CMK (cell line): ENCODE measurements at regions not wholly inside any gene's neighbourhood (a gene's known extent, or its start where the extent isn't known, plus 50 kb on each side); places are given as distances from the start of the nearest gene placed in this dataset.
"Not testable (repeated sequence)": the region's sequence is repeated elsewhere in the genome, so short reads cannot be mapped to it uniquely, and the experiment has no call there.

Source experiments
- DNase-seq: peaks from one replicate; pipeline ENCODE4 v3.0.0-alpha.2; 2010; ENCODE audit warnings: low read depth

DNA sequence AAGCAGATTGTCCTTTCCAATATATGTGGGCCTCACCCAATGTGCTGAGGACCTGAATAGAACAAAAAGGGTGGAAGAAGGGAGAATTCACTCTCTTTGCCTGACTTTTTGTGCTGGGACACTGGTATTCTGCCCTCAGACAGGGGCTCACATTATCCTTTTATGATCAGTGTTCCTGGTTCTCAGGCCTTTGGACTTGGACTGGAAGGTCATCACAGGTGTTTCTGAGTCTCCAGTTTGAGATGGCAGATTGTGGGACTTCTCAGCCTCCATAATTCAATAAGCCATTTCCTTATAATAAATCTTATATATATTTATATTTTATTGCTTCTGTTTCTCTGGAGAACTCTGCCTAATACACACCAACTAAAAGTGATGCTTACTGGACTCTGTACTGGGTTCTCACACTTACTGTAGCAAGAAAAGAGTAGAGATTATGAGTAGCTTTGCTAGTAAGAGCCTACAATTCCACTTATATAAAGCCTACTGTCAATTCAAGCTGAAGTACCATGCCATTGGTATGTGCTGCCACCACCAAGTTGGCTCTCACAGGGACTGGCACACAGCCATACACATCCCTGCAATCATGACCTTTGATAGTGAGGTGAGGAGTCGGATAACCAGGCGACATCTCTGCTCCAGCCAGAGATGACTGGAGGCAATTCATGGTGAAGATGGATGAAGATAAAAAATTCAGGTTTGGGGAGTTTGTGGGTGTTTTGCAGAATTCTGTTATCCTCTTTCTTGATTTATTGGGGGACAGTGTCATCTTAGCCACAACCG lies 130.7 kb upstream of the NR3C1 start:
- no peak for DNase-seq

DNA sequence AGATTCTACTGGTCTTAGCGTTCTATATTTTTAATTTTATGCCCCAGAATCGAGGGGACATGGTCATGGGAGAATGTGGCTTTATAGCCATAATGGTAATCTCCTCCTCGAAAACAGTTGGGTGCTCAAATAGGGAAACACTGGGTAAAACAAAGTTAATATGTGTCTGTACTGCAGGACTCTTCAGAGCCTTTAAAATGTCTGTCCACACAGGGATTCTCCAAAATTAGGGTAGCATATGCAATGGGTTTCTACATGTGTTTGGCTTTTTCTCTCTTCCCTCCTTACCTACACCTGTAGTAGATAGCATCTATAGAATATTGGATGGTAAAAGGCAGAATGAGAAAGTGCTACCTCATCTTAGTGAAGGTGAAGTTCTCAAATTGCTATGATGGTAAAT lies 130.0 kb upstream of the NR3C1 start:
- no peak for DNase-seq

DNA sequence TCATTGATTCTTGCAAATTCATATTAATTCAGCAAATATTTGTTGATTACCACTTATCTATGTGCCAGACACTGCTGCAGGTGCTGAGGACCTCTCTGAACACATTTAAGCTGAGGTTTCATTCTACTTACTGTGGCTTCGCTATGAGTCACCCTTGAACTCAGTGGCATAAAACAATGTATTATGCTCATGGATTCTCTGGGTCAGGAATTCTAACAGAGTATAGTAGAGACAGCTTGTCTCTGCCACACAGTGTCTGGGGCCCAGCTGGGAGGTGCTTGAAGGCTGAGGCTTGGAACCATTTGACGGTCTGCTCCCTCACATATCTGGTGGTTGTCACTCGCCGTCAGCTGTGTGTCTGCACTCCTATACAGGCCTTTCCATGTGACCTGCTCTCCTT lies 124.3 kb upstream of the NR3C1 start:
- no peak for DNase-seq

DNA sequence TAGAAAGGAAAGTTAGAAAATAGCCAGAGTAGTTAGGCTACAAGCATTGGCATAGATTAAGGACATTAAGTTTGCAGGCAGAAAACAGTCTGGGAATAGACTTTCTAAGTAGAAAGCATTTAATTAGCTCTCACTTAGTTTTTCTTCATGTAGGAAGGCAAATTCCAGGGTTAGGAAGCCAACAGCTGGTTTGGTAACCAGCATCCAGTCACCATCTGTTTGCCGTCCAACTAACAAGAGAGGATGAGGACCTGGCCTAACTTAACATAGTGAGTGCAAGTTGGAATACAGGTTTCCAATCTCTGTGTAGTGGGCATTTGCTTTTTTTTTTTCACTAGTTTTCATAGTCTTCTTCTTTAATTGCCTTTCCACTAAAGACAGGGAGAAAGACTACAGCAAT lies 121.7 kb upstream of the NR3C1 start:
- no peak for DNase-seq

DNA sequence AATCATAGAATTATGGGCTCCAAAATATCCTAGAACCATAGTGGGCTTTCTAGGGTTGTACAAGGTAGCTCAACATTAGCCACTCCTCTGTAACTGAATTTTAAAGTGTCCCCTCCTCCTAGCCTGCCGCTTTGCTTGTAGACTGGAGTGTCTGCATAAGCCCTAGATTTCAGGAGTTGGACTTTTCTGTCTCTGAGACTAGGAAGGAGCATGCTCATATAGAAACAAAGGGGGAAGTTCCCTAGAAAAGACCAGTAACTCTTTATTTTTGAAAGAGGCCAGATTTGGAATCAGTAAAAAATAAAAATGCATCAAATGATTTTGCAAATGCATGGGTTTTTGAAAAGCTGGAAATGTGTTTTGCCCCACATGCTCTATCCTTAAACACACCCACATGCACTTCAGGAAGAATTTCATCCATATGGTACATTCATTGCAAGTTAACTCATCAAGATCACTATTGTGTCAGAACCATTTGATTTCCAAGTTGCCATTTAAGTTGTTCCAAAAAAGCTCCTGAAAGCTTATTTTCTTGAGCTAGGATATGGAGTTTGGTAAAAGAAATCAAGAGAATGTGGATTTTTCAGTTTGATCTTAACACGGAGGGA lies 121.0 kb upstream of the NR3C1 start:
- no peak for DNase-seq

DNA sequence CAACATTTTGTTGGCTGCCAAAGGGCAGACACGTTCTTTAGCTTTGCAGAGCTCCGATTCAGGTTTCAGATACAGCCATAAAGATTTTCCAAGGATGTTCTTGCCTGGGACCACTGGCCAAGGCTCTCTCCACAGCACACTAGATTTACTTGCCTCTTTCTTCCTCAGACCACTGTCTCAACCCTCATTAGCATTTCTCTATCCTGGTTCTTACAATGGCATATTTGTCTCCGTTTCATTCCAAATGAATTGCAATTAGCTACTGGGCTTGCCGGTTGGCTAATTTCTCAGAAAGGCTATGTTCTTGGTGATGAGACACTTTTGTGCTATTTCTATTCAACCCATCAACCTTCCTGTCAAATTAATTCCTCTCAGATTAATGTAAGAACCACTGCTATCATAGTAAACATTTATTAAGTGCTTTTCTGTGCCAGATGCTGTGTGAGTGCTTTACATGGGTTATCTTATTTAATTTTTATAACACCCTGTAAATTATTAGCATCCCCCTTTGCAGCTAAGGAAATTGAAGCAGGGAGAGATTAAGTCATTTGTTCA lies 118.4 kb upstream of the NR3C1 start:
- DNase-seq: no peak

DNA sequence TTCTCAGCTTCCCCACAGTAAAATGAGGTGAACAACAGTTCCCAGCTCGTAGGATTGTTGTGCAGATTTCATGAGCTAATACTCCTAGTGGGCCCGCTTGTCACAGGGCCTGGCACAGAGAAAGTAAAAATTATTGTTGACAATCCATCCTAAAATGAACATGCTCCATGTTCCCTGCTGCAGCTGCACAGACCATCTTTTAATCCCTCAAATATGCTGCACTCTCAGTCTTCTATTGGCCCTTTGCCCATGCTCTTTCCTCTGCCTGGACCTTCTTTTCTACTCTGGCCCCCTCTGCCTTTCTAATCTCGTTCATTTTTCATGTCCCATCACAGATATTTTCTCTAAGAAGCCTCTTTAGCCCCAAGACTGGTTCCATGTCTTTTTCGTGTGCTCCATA lies 117.7 kb upstream of the NR3C1 start:
- DNase-seq: no peak

DNA sequence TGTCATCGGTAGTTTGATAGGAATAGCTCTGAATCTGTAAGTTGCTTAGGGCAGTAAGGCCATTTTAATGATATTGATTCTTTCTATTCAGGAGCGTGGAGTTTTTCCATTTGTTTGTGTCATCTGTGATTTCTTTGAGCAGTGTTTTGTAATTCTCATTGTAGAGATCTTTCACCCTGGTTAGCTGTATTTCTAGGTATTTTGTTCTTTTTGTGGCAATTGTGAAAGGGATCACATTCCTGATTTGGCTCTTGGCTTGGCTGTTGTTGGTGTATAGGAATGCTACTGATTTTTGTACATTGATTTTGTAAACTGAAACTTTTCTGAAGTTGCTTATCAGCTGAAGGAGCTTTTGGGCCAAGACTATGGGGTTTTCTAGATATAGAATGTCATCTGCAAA lies 115.7 kb upstream of the NR3C1 start:
- DNase-seq: not testable (repeated sequence)

DNA sequence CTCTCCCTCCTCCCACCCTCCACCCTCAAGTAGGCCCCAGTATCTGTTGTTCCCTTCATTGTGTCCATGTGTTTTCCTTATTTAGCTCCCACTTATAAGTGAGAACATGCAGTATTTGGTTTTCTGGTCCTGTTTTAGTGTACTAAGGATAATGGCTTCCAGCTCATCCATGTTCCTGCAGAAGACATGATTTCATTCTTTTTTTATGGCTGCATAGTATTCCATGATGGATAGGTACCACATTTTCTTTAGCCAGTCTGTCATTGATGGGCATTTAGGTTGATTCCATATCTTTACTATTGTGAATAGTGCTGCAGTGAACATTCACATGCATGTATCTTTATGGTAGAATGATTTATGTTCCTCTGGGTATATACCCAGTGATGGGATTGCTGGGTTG lies 114.3 kb upstream of the NR3C1 start:
- not testable (repeated sequence) for DNase-seq

DNA sequence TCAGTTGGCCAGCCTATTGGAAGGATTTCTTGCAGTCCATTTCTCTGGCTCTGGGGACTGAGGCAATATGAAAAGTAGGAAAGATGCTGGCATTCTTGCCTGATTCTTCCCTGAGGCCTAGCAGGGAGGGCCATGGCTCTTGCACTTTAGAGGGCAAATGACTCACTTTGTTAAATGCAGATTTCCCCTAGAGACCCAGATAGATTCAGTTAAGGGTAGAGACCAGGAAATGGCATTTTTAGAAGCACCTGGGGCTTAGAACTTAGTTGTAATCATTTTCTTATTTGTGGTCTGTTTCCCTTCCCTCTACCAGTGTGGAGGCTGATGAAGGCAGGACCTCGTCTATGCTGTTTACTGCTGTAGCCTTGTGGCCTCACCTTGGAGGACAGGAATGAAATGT lies 112.8 kb upstream of the NR3C1 start:
- DNase-seq: no peak

DNA sequence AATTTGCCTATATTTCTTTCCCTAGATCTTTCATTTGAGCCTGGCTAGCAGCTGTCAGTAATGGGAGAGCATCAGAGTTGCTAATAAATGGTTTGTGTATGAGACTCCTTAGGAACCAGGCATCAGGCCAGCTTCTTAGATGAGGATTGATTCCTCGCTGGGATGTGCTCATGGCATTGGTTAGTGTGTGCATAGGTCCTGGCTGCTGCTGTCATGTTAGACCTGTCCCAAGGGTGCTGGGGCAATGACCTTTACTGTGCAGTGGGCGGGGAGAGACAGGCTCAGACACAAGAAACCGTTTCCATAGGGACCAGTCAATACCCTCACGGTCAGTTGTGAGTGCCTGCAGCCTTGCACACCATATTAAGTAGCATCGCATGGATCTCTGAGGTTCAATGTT lies 112.3 kb upstream of the NR3C1 start:
- DNase-seq: no peak

DNA sequence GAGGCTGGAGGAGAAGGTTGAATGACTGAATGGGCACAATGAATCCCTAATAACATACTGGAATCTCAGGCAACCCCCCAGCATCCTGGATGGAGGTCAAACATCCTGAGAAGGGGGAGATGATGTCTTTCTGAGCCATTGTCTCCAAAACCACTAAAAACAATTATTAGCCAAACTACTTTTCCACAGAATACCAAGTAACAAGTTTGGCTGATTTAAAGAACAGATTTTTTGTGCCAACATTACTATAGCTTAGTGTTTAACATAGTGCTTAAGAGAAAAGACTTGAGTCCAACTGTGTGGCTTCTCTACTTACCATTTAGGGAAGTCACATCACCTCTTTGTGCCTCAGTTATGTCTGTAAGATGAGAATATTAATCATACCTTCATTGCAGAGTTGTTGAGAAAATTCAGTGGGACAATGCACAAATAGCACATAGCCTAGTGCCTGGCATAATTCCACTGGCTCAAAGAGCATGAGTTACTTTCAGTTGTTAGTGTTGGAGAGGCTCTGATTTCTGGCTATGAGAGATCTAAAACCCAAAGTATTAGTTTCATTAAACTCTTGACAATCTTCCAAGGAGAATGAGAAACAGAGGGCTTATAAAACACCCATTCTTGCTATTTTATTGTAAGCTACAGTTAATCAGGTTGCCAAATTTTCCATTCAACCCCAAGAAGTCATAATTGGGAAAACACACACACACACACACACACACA lies 111.3 kb upstream of the NR3C1 start:
- no peak for DNase-seq

DNA sequence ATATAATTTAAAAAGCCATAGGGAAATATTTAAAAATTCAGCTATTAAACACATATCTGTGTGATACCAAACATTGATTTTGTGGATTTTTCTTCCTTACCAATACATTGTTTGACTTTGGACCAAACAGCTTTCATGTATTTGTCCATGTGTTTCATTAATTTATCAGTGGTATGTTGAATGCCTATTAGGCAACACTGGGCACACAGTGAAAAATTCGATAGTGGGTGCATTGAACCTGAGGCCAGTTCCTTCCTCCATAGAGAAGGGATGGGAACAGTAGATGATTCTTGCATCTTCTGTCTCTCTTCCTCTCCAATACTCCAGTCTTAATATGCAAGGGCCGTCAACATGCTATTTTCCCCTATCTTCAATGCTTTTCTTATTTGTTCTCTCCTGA lies 110.2 kb upstream of the NR3C1 start:
- no peak for DNase-seq

DNA sequence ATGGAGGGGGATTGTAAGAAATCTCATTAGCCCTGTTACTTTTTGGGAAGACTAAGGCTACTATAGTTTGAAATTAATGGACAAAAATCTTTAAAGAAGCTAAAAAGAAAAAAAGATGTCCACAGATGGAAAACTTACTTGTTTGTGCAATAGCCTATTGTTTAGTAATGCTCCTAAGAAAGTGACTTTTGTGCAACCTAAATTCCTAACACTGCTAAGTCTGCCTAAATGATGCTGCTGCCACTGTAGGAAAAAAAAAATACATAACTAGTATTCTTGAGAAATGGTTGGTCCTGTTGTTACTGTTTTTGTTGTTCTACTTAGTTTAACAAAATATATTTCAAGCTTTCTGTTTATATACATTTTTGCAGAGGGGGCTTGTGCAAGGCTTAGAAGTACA lies 108.2 kb upstream of the NR3C1 start:
- DNase-seq: no peak

DNA sequence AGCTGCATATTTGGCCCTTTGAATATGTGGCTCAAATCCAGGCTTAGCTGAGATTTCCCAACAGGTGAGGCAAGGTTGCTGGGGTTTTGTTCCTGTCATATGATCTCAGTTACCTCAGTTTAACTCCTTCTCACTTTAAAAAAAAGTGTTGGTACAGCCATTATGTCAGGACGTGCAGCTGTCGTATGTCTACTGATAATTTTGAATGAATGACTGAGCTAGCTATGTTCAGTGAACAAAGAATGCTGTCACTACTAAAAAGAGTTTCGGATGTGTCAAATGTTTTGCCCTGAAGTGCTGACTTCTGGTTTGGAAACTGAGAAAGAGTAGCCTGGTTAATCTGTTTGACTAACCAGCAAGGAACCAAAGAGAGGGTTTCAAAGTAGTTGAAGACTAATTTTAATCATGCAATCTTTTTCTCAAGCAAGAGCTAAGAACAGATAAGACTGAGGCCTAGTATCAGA lies 106.3 kb upstream of the NR3C1 start:
- no peak for DNase-seq

DNA sequence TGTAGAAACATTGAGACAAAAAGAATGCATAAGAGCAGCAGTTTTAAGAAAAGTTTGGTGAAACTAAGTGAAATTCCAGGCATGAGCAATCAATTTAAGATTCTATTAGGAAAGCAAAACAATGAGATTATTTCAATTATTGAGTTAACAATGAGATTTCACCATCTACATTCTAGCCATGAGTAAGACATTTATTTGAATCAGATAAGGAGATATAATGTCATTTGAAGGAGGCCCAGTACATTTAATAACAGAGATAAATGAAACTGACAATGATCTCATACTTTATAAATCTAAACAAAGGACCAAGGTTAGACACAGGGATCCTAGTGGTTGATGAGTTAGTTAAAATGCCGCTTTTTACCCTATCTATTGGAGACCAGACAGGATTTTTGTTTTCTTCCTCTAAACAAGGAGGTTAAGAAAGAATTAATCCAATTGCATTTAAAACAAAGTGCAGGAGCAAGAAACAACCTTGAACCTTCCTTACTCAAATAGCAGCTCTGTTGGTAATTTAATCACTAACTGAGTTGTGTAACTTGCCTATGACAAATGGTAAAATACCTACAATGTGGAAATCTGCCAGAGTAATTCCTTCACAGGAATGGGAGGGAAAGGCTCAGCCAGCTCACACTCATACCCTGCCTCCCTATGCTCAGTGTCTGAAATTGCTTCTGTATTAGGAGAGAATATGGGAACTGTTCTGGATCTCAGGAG lies 103.5 kb upstream of the NR3C1 start:
- DNase-seq: no peak

DNA sequence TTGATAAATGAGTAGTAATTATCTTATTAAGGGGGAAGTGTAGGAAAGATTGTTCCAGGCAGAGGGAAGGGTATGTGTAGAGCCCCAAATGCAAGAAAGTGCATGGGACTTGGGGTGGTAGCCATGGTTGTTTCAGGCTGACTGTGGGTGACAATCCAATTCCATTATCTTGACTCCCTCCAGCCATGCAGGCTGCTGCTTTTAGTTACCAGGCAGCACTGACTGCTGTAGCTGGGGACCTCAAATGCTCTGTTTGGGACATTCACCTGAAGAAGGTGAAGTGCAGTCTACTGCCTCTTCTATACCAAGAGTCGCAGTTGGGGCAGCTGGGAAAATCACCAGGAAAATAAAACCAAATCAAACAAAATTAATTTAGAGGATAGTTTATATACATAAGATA lies 102.4 kb upstream of the NR3C1 start:
- no peak for DNase-seq

DNA sequence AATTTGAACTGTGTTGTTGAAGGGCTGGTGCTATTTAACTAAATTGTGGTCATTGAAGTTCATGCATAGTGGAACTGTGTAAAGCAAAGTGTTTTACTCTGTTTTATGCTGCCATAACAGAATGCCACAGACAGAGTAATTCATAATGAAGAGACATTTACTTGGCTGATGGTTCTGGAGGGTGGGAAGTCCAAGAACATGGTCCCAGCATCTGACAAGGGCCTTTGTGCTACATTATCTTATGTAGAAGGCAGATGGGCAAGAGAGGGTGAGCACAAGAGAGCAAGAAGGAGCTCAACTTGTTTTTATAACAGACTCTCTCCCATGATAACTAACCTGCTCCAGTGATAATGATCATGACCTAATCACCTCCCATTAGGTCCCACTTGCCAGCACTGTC lies 101.9 kb upstream of the NR3C1 start:
- no peak for DNase-seq

DNA sequence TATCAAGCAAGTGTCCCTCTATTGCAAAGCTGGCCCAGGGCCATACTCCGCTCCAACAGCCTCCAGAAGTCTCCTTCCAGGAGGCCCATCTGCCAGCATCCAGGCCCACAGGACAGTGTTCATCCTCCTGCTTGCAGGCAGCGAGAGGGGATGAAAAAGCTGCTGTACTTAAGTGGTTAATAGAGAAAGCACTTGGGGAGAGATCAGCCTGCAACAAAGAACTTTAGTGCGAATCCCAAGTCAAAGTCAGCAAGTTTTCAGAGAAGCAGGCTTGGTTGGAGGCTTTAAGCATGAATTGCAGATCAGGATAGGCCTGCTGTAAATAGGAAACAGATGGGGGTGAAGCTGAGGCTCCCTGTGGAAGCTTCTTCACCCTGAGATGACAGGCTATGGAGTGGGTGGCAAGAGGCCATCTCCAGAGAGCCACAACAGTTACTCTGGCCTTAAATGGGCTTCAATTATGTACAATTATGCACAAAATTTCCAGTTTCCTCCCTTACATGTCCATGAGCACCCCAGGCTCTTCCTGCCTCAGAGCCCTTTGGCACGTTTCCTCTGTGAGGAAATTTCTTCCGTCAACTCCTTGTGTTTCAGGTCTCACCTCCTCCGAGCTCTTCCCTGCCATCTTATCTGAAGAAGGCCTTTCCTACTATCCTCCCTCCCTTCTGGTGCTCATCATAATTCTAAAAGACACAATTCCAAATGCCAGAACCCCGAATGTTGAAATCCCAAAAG lies 98.0 kb upstream of the NR3C1 start:
- no peak for DNase-seq

DNA sequence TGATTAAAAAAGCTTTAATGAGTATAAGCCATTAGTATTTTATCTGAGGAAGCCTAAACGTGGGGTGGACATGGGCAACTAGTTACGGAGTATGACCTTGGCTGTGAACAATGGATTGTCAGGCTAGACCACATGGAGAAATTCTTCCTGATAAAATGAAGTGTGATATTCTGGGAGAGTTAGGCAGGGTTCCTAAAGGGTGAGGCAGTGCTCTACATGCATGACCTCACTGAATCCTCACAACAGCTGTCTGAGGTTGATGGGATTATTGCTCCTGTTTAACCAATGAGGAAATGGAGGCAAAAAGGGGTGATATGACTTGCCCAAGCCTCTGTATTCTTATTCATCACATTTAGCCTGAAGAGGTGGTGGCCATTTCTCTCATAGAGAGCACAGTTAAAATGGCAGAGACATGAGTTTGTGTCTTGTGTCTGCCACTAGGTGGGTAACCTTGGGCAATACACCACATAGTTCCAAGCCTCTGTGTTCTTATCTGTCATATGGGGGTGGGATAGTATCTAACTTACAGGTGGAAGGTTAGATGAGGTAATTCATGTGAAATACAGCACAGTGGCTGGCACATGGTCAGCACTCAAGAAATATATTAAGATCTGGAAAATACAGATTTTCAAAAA lies 96.1 kb upstream of the NR3C1 start:
- no peak for DNase-seq

DNA sequence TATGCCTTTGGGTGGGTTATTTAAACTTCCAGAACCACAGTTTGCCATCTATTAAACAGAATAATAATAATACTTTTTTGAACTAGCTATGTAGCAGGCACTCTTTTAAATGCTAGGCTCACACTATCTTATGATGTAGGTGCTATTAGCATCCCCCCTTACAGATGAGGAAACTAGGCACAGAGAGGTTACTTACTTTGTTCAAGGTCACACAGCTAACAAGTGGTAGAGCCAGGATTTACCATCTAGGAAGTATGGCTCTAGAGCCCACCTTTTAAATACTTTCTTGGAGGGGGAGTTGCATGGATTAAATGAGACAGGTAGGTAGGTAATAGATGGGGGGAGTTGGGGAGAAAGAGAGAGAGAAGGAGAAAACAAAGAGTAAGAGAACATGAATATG lies 95.3 kb upstream of the NR3C1 start:
- no peak for DNase-seq
